MCF 10A (cell line): ENCODE measurements at regions not wholly inside any gene's neighbourhood (a gene's known extent, or its start where the extent isn't known, plus 50 kb on each side); places are given as distances from the start of the nearest gene placed in this dataset.

Source experiments
- BruUV-seq: library from RNA; stranded (reverse); fragments of 400-500 nt; replicated peaks from 2 replicates; lab custom pipeline; 2021; lab: Mats Ljungman, UMichigan
- CTCF ChIA-PET: fragments of 300-600 bp; sonication (Branson Sonifier 250); formaldehyde crosslinking; extraction: SDS; loops from one replicate; lab custom pipeline; 2021; ENCODE audit warnings: antibody characterized with exemption, inconsistent platforms; lab: Yijun Ruan, JAX
- POLR2A ChIA-PET: fragments of 300-600, 350-650 bp; sonication (Branson Sonifier 250); formaldehyde crosslinking; extraction: SDS; loops from one replicate; lab custom pipeline; 2020; ENCODE audit warnings: antibody characterized with exemption, inconsistent platforms; lab: Yijun Ruan, JAX
- DNase-seq: peaks from one replicate; pipeline ENCODE4 v3.0.0-alpha.2; 2018; ENCODE audit not compliant: unreplicated experiment
- H3K27ac Mint-ChIP-seq: one replicate; pipeline ENCODE4 v1.8.0; 2022; ENCODE audit warnings: mild to moderate bottlenecking, low read depth, mixed read lengths; ENCODE audit not compliant: unreplicated experiment
- H3K27me3 Mint-ChIP-seq: one replicate; pipeline ENCODE4 v1.8.0; 2022; ENCODE audit warnings: mixed read lengths; ENCODE audit not compliant: insufficient read depth, unreplicated experiment
- H3K36me3 Mint-ChIP-seq: one replicate; pipeline ENCODE4 v1.8.0; 2022; ENCODE audit warnings: mild to moderate bottlenecking, moderate library complexity, mixed read lengths; ENCODE audit not compliant: insufficient read depth, unreplicated experiment
- H3K4me1 Mint-ChIP-seq: one replicate; pipeline ENCODE4 v1.8.0; 2022; ENCODE audit warnings: mixed read lengths; ENCODE audit not compliant: insufficient read depth, unreplicated experiment
- H3K4me3 Mint-ChIP-seq: one replicate; pipeline ENCODE4 v1.8.0; 2022; ENCODE audit warnings: mild to moderate bottlenecking, moderate library complexity, mixed read lengths; ENCODE audit not compliant: unreplicated experiment
- H3K9me3 Mint-ChIP-seq: one replicate; pipeline ENCODE4 v1.8.0; 2022; ENCODE audit warnings: mixed read lengths; ENCODE audit not compliant: unreplicated experiment
- CTCF ChIP-seq: fragments of 200-600 bp; IDR thresholded peaks from one replicate; pipeline ENCODE4 v1.8.0; 2022; ENCODE audit warnings: antibody characterized with exemption, mild to moderate bottlenecking; ENCODE audit not compliant: unreplicated experiment
- intact Hi-C: fragments of 100-400 bp; cut with micrococcal nuclease; formaldehyde crosslinking; loops from 2 replicates; pipeline ENCODE4 v1.14.1; 2022

- no peak for DNase-seq
- intact Hi-C loops: no loop called here
- H3K4me1 Mint-ChIP-seq: no peaks in the 10 kb centered on the region
- peaks cover 6% of the 10 kb centered on the region for H3K36me3 Mint-ChIP-seq
- no peak overlapping the region for H3K27ac Mint-ChIP-seq
- no TSS peak for BruUV-seq
- no peak for TF ChIP-seq CTCF
- H3K9me3 Mint-ChIP-seq: peaks cover 30% of the 10 kb centered on the region
- ChIA-PET POLR2A (no interaction called here), CTCF (interaction anchor here (0.5 to 0.9 kb wide), 4 partner anchors 13 to 552 kb away, joined by 3 read pairs; no protein-coding TSS in a partner anchor)
- H3K4me3 Mint-ChIP-seq: no peak overlapping the region
- H3K27me3 Mint-ChIP-seq: no peaks in the 10 kb centered on the region
These were observed 52.7 kb downstream of the KCNA5 start for GRCh38 chr12:5096241-5096924.

- ChIA-PET POLR2A (no interaction called here), CTCF (interaction anchor here (0.6 to 1.2 kb wide), 5 partner anchors 16 to 1195 kb away, joined by 3 to 4 read pairs (median 3); no protein-coding TSS in a partner anchor)
- Mint-ChIP-seq H3K27me3 (no peaks in the 10 kb centered on the region), H3K36me3 (peaks cover 6% of the 10 kb centered on the region), H3K9me3 (peaks cover 30% of the 10 kb centered on the region), H3K4me3 (no peak overlapping the region), H3K4me1 (no peaks in the 10 kb centered on the region), H3K27ac (no peak overlapping the region)
- intact Hi-C loops: no loop called here
- DNase-seq: no peak
- BruUV-seq: no TSS peak
- no peak for TF ChIP-seq CTCF
These were observed 54.1 kb downstream of the KCNA5 start for GRCh38 chr12:5097786-5098185.

- H3K9me3 Mint-ChIP-seq: peaks cover 23% of the 10 kb centered on the region
- no peaks in the 10 kb centered on the region for H3K27me3 Mint-ChIP-seq
- DNase-seq: no peak
- POLR2A ChIA-PET: no interaction called here
- no peaks in the 10 kb centered on the region for H3K4me1 Mint-ChIP-seq
- H3K36me3 Mint-ChIP-seq: peaks cover 6% of the 10 kb centered on the region
- H3K27ac Mint-ChIP-seq: no peak overlapping the region
- no peak for TF ChIP-seq CTCF
- no TSS peak for BruUV-seq
- CTCF ChIA-PET: no interaction called here
- intact Hi-C loops: no loop called here
- no peak overlapping the region for H3K4me3 Mint-ChIP-seq
These were observed 55.5 kb downstream of the KCNA5 start for GRCh38 chr12:5099136-5099535.

- no peak overlapping the region for H3K27ac Mint-ChIP-seq
- ChIA-PET POLR2A (no interaction called here), CTCF (no interaction called here)
- H3K36me3 Mint-ChIP-seq: peaks cover 6% of the 10 kb centered on the region
- no peak overlapping the region for H3K4me3 Mint-ChIP-seq
- H3K9me3 Mint-ChIP-seq: peaks cover 23% of the 10 kb centered on the region
- no peaks in the 10 kb centered on the region for H3K27me3 Mint-ChIP-seq
- no peak for TF ChIP-seq CTCF
- BruUV-seq: no TSS peak
- intact Hi-C loops: no loop called here
- no peak for DNase-seq
- no peaks in the 10 kb centered on the region for H3K4me1 Mint-ChIP-seq
These were observed 55.9 kb downstream of the KCNA5 start for GRCh38 chr12:5099591-5099990.
